HepG2 (cell line): ENCODE measurements at regions not wholly inside any gene's neighbourhood (a gene's known extent, or its start where the extent isn't known, plus 50 kb on each side); places are given as distances from the start of the nearest gene placed in this dataset.

Source experiments
- ATAC-seq: fragments of 200-7000 bp; cut with Tn5 transposase; 3 replicates; pipeline ENCODE4 v1.9.1; 2020; ENCODE audit warnings: mild to moderate bottlenecking, moderate library complexity
- BruUV-seq: library from RNA; stranded (reverse); fragments of 400-500 nt; replicated peaks from 2 replicates; lab custom pipeline; 2021; lab: Mats Ljungman, UMichigan
- CTCF ChIA-PET: fragments of 300-600 bp; formaldehyde crosslinking; extraction: SDS; loops from one replicate; lab custom pipeline; 2021; ENCODE audit warnings: low total read pairs, inconsistent platforms, low intra/inter-chr PET ratio; lab: Yijun Ruan, JAX
- POLR2A ChIA-PET: fragments of 350-600 bp; sonication (Branson Sonifier 250); formaldehyde crosslinking; loops from one replicate; lab custom pipeline; 2020; ENCODE audit warnings: antibody characterized with exemption, inconsistent platforms; lab: Yijun Ruan, JAX
- DNase-seq: peaks from one replicate; pipeline ENCODE4 v3.0.0-alpha.2; 2015; ENCODE audit warnings: low spot score
- FAIRE-seq: peaks from 3 replicates; lab custom pipeline; 2011; peaks lifted over from hg19 to GRCh38; lab: Jason Lieb, UNC
- H2AFZ ChIP-seq: one replicate; pipeline ENCODE4 v1.6.1; 2011; ENCODE audit warnings: low read length, inconsistent platforms
- H3K27ac ChIP-seq: fragments of 300-600 bp; 3 replicates; pipeline ENCODE4 v1.8.0; 2011; ENCODE audit warnings: mixed run types, mild to moderate bottlenecking, mixed read lengths, low read length, inconsistent platforms; ENCODE audit not compliant: insufficient read depth; ENCODE audit errors: extremely low read length
- H3K27me3 ChIP-seq, 2 experiments: fragments of 200-600 bp in 1 of 2; 2 replicates in 1 of 2; 3 replicates in 1 of 2; pipeline versions ENCODE4 v1.6.0 to v1.8.0; 2011; ENCODE audit warnings: low read length in 2 of 2, mild to moderate bottlenecking in 2 of 2, moderate library complexity in 2 of 2, inconsistent platforms in 1 of 2; ENCODE audit not compliant: insufficient read depth in 2 of 2, control insufficient read depth in 1 of 2
- H3K36me3 ChIP-seq, 2 experiments: fragments of 200-600 bp in 1 of 2; replicated peaks in 1 of 2; 2 replicates in 1 of 2; 3 replicates in 1 of 2; pipeline versions ENCODE4 v1.5.1 to v1.8.0; 2011; ENCODE audit warnings: low read length in 2 of 2, inconsistent platforms in 1 of 2; ENCODE audit not compliant: insufficient read depth in 2 of 2, control insufficient read depth in 1 of 2
- H3K4me1 ChIP-seq: 2 replicates; pipeline ENCODE4 v1.5.1; 2012; ENCODE audit warnings: low read length, inconsistent platforms; ENCODE audit not compliant: insufficient read depth
- H3K4me2 ChIP-seq: 2 replicates; pipeline ENCODE4 v1.6.0; 2011; ENCODE audit warnings: low read depth, low read length, inconsistent platforms
- H3K4me3 ChIP-seq, 3 experiments: fragments of 200-600 bp in 1 of 3; sonication (generic), shearing (Covaris generic) in 1 of 3; replicated peaks in 1 of 3; 2 replicates each; pipeline ENCODE4 v1.5.1; 2011 to 2016; ENCODE audit warnings: low read length in 3 of 3, inconsistent platforms in 2 of 3, low read depth in 2 of 3, mild to moderate bottlenecking in 2 of 3, control low read depth in 1 of 3, mixed read lengths in 1 of 3; ENCODE audit not compliant: insufficient read depth in 1 of 3
- H3K79me2 ChIP-seq: one replicate; pipeline ENCODE4 v1.6.1; 2011; ENCODE audit warnings: low read length, inconsistent platforms; ENCODE audit not compliant: insufficient read depth
- H3K9ac ChIP-seq: 2 replicates; pipeline ENCODE4 v1.6.0; 2011; ENCODE audit warnings: mild to moderate bottlenecking, low read depth, low read length, inconsistent platforms; ENCODE audit not compliant: insufficient read depth
- H3K9me3 ChIP-seq: 2 replicates; pipeline ENCODE4 v1.5.1; 2012; ENCODE audit warnings: mild to moderate bottlenecking, low read length
- H4K20me1 ChIP-seq: 2 replicates; pipeline ENCODE4 v1.6.0; 2011; ENCODE audit warnings: inconsistent platforms, mild to moderate bottlenecking, low read length, moderate library complexity; ENCODE audit not compliant: insufficient read depth
- KLF6 ChIP-seq: IDR thresholded peaks from 2 replicates; pipeline ENCODE4 v1.8.0; 2016; ENCODE audit warnings: missing biosample characterization, missing genetic modification reagents
- RFXANK ChIP-seq: IDR thresholded peaks from 2 replicates; pipeline ENCODE4 v1.6.1; 2016
- SMC3 ChIP-seq: IDR thresholded peaks from 2 replicates; pipeline ENCODE4 v1.6.1; 2011; ENCODE audit warnings: low read length, improper control_type of control experiment
- SRSF4 ChIP-seq: fragments of 200-400 bp; formaldehyde crosslinking; IDR thresholded peaks from one replicate; pipeline ENCODE4 v1.6.1; 2018; ENCODE audit warnings: mild to moderate bottlenecking, low read depth, low read length, moderate library complexity; ENCODE audit not compliant: poor library complexity, severe bottlenecking
- STAG1 ChIP-seq: sonication (generic); formaldehyde crosslinking; IDR thresholded peaks from 2 replicates; pipeline ENCODE4 v1.4.0; 2020; ENCODE audit warnings: missing genetic modification reagents
- TBP ChIP-seq: sonication (generic); formaldehyde crosslinking; IDR thresholded peaks from 2 replicates; pipeline ENCODE4 v1.5.0; 2020; ENCODE audit warnings: missing genetic modification reagents
- ZNF17 ChIP-seq: sonication (generic); formaldehyde crosslinking; IDR thresholded peaks from 2 replicates; pipeline ENCODE4 v1.5.0; 2020; ENCODE audit warnings: mild to moderate bottlenecking, missing genetic modification reagents
- ZNF607 ChIP-seq: sonication (generic); formaldehyde crosslinking; IDR thresholded peaks from 2 replicates; pipeline ENCODE4 v1.5.1; 2020; ENCODE audit warnings: missing genetic modification reagents, mild to moderate bottlenecking, borderline replicate concordance
- ZNF616 ChIP-seq: sonication (generic); formaldehyde crosslinking; IDR thresholded peaks from 2 replicates; pipeline ENCODE4 v1.5.0; 2020; ENCODE audit warnings: low read depth, mild to moderate bottlenecking, missing genetic modification reagents
- WGBS: methylation state at CpG from one replicate; pipeline ENCODE4 v1.1.6; 2017; ENCODE audit warnings: low lambda C conversion rate; 5-methylcytosine and 5-hydroxymethylcytosine counted together
- in situ Hi-C: cut with HindIII; loops from 2 replicates; pipeline ENCODE4 v1.10.0; 2017; ENCODE audit warnings: low pct_unique_long_range_greater_than_20kb; ENCODE audit not compliant: extremely low pct_ligation_motif_present
- intact Hi-C: fragments of 100-400 bp; cut with micrococcal nuclease; formaldehyde crosslinking; loops from one replicate; pipeline ENCODE4 v1.10.0; 2022; ENCODE audit not compliant: unreplicated experiment
- TF ChIP-seq, protein P1 (sequence below): sonication (generic); formaldehyde crosslinking; IDR thresholded peaks from 2 replicates; pipeline ENCODE4 v1.5.0; 2020; ENCODE audit warnings: mild to moderate bottlenecking, missing genetic modification reagents, moderate library complexity

DNA sequence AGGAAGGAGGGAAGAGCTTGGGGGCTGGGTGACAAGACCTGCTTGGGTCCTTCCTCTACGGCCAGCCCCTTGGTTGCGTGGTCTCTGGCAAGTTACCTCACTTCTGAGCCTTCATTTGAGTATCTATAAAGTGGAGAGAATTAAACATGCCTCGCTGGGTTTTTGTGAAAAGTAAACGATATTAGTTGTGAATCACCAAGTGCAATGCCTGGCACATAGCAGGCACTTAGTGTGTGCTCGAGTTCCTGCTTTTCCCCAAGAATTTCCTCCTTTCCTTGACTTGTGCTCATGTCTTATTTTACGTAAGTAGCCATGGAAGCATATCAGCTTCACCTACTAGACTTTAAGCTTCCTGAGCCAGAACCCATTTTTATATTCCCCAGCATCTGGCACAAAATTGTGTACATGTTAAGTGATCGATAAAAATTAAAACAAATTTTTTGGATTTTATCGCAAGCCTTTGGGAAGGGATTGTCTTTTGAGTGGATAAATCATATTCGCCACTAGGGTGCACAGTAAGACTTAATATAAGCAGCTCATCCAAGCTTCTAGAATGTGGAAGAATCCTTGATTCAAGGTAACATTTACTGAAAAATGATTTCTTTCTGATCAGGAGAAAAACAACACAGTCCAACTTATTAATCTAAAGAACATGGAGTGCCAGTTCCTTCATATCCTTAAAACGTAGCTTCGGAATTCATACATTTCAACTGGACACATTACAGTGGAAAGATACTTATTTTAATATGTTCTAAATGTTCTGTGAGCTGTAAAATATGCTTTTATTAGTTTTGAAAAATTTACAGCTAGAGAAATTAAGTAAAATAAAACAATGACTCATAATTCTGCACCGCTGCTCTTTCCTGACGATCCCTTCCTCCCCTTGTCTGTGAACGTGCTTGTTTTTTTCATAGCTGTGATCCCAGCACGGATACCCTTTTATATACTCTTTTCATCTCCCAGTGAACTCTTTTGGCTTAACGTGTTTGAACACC is 62.0 kb downstream of the SLC25A47 start:
- CTCF ChIA-PET = interaction anchor here (0.6 to 2.2 kb wide), 4 partner anchors 34 to 261 kb away, joined by 3 to 13 read pairs (median 8); no protein-coding TSS in a partner anchor
- BruUV-seq = no TSS peak
- no peaks in the 10 kb centered on the region for H3K79me2 ChIP-seq
- peak; percentile 40 for FAIRE-seq
- H3K27me3 ChIP-seq = no peaks in the 10 kb centered on the region
- 71% methylated on average over 16 of the region's 16 CpGs for WGBS
- ATAC-seq = no peak
- no peak overlapping the region for H3K27ac ChIP-seq
- no peak overlapping the region for H3K9ac ChIP-seq
- no peak overlapping the region for H3K4me3 ChIP-seq
- no peaks in the 10 kb centered on the region for H4K20me1 ChIP-seq
- TF ChIP-seq ZNF616 (CRISPR knock-in tag) (no peak), SRSF4 (no peak), STAG1 (CRISPR knock-in tag) (peak; percentile 61), KLF6 (CRISPR knock-in tag) (no peak), SMC3 (0 out of 2 replicates have a peak, but pooled peaks have one; percentile 4), ZNF607 (CRISPR knock-in tag) (no peak), ZNF17 (CRISPR knock-in tag) (no peak), TBP (CRISPR knock-in tag) (no peak), RFXANK (CRISPR knock-in tag) (no peak)
- TF ChIP-seq, protein P1, sequence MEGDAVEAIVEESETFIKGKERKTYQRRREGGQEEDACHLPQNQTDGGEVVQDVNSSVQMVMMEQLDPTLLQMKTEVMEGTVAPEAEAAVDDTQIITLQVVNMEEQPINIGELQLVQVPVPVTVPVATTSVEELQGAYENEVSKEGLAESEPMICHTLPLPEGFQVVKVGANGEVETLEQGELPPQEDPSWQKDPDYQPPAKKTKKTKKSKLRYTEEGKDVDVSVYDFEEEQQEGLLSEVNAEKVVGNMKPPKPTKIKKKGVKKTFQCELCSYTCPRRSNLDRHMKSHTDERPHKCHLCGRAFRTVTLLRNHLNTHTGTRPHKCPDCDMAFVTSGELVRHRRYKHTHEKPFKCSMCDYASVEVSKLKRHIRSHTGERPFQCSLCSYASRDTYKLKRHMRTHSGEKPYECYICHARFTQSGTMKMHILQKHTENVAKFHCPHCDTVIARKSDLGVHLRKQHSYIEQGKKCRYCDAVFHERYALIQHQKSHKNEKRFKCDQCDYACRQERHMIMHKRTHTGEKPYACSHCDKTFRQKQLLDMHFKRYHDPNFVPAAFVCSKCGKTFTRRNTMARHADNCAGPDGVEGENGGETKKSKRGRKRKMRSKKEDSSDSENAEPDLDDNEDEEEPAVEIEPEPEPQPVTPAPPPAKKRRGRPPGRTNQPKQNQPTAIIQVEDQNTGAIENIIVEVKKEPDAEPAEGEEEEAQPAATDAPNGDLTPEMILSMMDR (CRISPR knock-in tag) = peak; percentile 50
- TF ChIP-seq, all 625 proteins: peak for 3
- intact Hi-C loops (loop anchor here (1.0 to 5.0 kb wide), 2 partner anchors 35 to 1282 kb away; no protein-coding TSS in a partner anchor), in situ Hi-C loops (loop anchor here (5.0 kb wide), 2 partner anchors 37 to 267 kb away; no protein-coding TSS in a partner anchor)
- POLR2A ChIA-PET = interaction anchor here (0.8 to 1.3 kb wide), 3 partner anchors 260 to 432 kb away, joined by 3 to 4 read pairs (median 3); no protein-coding TSS in a partner anchor
- peaks cover 0 to 1% of the 10 kb centered on the region in 2 experiments; a peak in 1 of 5 replicates for H3K36me3 ChIP-seq
- DNase-seq = peak; percentile 40
- no peak overlapping the region for H2AFZ ChIP-seq
- no peaks in the 10 kb centered on the region for H3K9me3 ChIP-seq
- H3K4me2 ChIP-seq = no peak overlapping the region
- peaks cover 18% of the 10 kb centered on the region for H3K4me1 ChIP-seq
